H9 (cell line): ENCODE measurements at regions not wholly inside any gene's neighbourhood (a gene's known extent, or its start where the extent isn't known, plus 50 kb on each side); places are given as distances from the start of the nearest gene placed in this dataset.
"Not testable (repeated sequence)": the region's sequence is repeated elsewhere in the genome, so short reads cannot be mapped to it uniquely, and the experiment has no call there.

Source experiments
- DNase-seq: peaks from one replicate; pipeline ENCODE4 v3.0.0-alpha.2; 2017
- H2AFZ ChIP-seq: one replicate; pipeline ENCODE4 v1.6.1; 2013; ENCODE audit warnings: mild to moderate bottlenecking, low read length, control low read depth, moderate library complexity
- H2AK5ac ChIP-seq: 2 replicates; pipeline ENCODE4 v1.6.1; 2013; ENCODE audit warnings: low read length, control low read depth, mixed read lengths; ENCODE audit not compliant: insufficient read length
- H2BK120ac ChIP-seq: one replicate; pipeline ENCODE4 v1.6.1; 2013; ENCODE audit warnings: low read depth, mild to moderate bottlenecking, low read length, control low read depth, inconsistent platforms; ENCODE audit not compliant: poor library complexity, severe bottlenecking
- H2BK12ac ChIP-seq: 2 replicates; pipeline ENCODE4 v1.6.1; 2013; ENCODE audit warnings: low read length, control low read depth, mixed read lengths, low read depth; ENCODE audit not compliant: insufficient read length
- H2BK15ac ChIP-seq: 2 replicates; pipeline ENCODE4 v1.6.1; 2013; ENCODE audit warnings: low read depth, low read length, control low read depth
- H2BK20ac ChIP-seq: one replicate; pipeline ENCODE4 v1.6.1; 2013; ENCODE audit warnings: low read depth, mild to moderate bottlenecking, low read length, control low read depth, inconsistent platforms; ENCODE audit not compliant: poor library complexity, severe bottlenecking
- H2BK5ac ChIP-seq: 2 replicates; pipeline ENCODE4 v1.6.1; 2013; ENCODE audit warnings: low read length, control low read depth, mixed read lengths; ENCODE audit not compliant: insufficient read length
- H3K14ac ChIP-seq: 2 replicates; pipeline ENCODE4 v1.6.1; 2013; ENCODE audit warnings: low read length, control low read depth; ENCODE audit not compliant: insufficient read depth
- H3K18ac ChIP-seq: 2 replicates; pipeline ENCODE4 v1.6.1; 2013; ENCODE audit warnings: low read depth, mild to moderate bottlenecking, mixed read lengths, low read length, control low read depth; ENCODE audit not compliant: insufficient read length
- H3K23ac ChIP-seq: 2 replicates; pipeline ENCODE4 v1.6.1; 2013; ENCODE audit warnings: low read length, control low read depth, mixed read lengths, low read depth; ENCODE audit not compliant: insufficient read length
- H3K23me2 ChIP-seq: 2 replicates; pipeline ENCODE4 v1.6.1; 2013; ENCODE audit warnings: low read depth, mild to moderate bottlenecking, mixed read lengths, low read length, control low read depth; ENCODE audit not compliant: insufficient read length, poor library complexity, severe bottlenecking
- H3K27ac ChIP-seq: 2 replicates; pipeline ENCODE4 v1.5.1; 2013; ENCODE audit warnings: low read length, control low read depth, mixed read lengths, low read depth; ENCODE audit not compliant: insufficient read length
- H3K27me3 ChIP-seq: 2 replicates; pipeline ENCODE4 v1.6.1; 2013; ENCODE audit warnings: low read length, control low read depth, inconsistent platforms; ENCODE audit not compliant: insufficient read depth
- H3K4ac ChIP-seq: 2 replicates; pipeline ENCODE4 v1.6.1; 2013; ENCODE audit warnings: low read depth, mild to moderate bottlenecking, control low read depth, inconsistent platforms, low read length, moderate library complexity
- H3K4me1 ChIP-seq: 2 replicates; pipeline ENCODE4 v1.6.1; 2013; ENCODE audit warnings: low read length, control low read depth, inconsistent platforms; ENCODE audit not compliant: insufficient read depth
- H3K4me2 ChIP-seq: 2 replicates; pipeline ENCODE4 v1.6.1; 2013; ENCODE audit warnings: low read length, control low read depth, mixed read lengths; ENCODE audit not compliant: insufficient read length, insufficient read depth
- H3K56ac ChIP-seq: 2 replicates; pipeline ENCODE4 v1.6.1; 2013; ENCODE audit warnings: low read depth, mild to moderate bottlenecking, mixed read lengths, low read length, control low read depth; ENCODE audit not compliant: insufficient read length
- H3K79me1 ChIP-seq: 2 replicates; pipeline ENCODE4 v1.6.1; 2013; ENCODE audit warnings: low read depth, mild to moderate bottlenecking, moderate library complexity, low read length, control low read depth, inconsistent platforms; ENCODE audit not compliant: insufficient read depth, poor library complexity, severe bottlenecking
- H3K79me2 ChIP-seq: 2 replicates; pipeline ENCODE4 v1.6.1; 2013; ENCODE audit warnings: low read length, control low read depth, inconsistent platforms; ENCODE audit not compliant: insufficient read depth
- H3K9ac ChIP-seq: 2 replicates; pipeline ENCODE4 v1.6.1; 2013; ENCODE audit warnings: low read length, control low read depth, mixed read lengths; ENCODE audit not compliant: insufficient read length; ENCODE audit errors: extremely low read depth
- H3K9me3 ChIP-seq: one replicate; pipeline ENCODE4 v1.6.1; 2013; ENCODE audit warnings: low read depth, low read length, inconsistent platforms; ENCODE audit not compliant: control insufficient read depth
- H3T11ph ChIP-seq: one replicate; pipeline ENCODE4 v1.6.1; 2013; ENCODE audit warnings: mild to moderate bottlenecking, low read length, control low read depth, inconsistent platforms
- H4K20me1 ChIP-seq: one replicate; pipeline ENCODE4 v1.6.1; 2013; ENCODE audit not compliant: control insufficient read depth, insufficient read length, insufficient read depth
- H4K5ac ChIP-seq: 2 replicates; pipeline ENCODE4 v1.6.1; 2013; ENCODE audit warnings: low read depth, mild to moderate bottlenecking, mixed read lengths, low read length, control low read depth; ENCODE audit not compliant: insufficient read length
- H4K8ac ChIP-seq: replicated peaks from 2 replicates; pipeline ENCODE4 v1.6.1; 2013; ENCODE audit warnings: low read length, control low read depth, mixed read lengths, low read depth; ENCODE audit not compliant: insufficient read length
- H4K91ac ChIP-seq: 2 replicates; pipeline ENCODE4 v1.6.1; 2013; ENCODE audit warnings: low read depth, mild to moderate bottlenecking, moderate library complexity, mixed read lengths, low read length, control low read depth; ENCODE audit not compliant: insufficient read length
- H3K27ac Mint-ChIP-seq, 3 experiments: 2 replicates in 2 of 3; 3 replicates in 1 of 3; pipeline ENCODE4 v1.8.0; 2020 to 2021; ENCODE audit warnings: mixed read lengths in 3 of 3, mild to moderate bottlenecking in 1 of 3, moderate library complexity in 1 of 3
- H3K27me3 Mint-ChIP-seq: 2 replicates; pipeline ENCODE4 v1.8.0; 2021; ENCODE audit warnings: low read depth, mild to moderate bottlenecking, moderate library complexity, mixed read lengths
- H3K36me3 Mint-ChIP-seq, 3 experiments: 2 replicates in 2 of 3; 3 replicates in 1 of 3; pipeline ENCODE4 v1.8.0; 2020 to 2021; ENCODE audit warnings: low read depth in 3 of 3, mixed read lengths in 3 of 3; ENCODE audit not compliant: insufficient read depth in 1 of 3
- H3K4me1 Mint-ChIP-seq, 2 experiments: 2 replicates each; pipeline ENCODE4 v1.8.0; 2020; ENCODE audit warnings: mixed read lengths in 2 of 2
- H3K4me3 Mint-ChIP-seq, 2 experiments: 2 replicates in 1 of 2; 3 replicates in 1 of 2; pipeline ENCODE4 v1.8.0; 2020 to 2021; ENCODE audit warnings: mild to moderate bottlenecking in 2 of 2, mixed read lengths in 2 of 2, moderate library complexity in 1 of 2
- H3K9me3 Mint-ChIP-seq, 2 experiments: 2 replicates in 1 of 2; 3 replicates in 1 of 2; pipeline ENCODE4 v1.8.0; 2020; ENCODE audit warnings: mild to moderate bottlenecking in 2 of 2, mixed read lengths in 2 of 2, moderate library complexity in 1 of 2
- WGBS: extraction: QIAGEN DNeasy Blood & Tissue Kit; methylation state at CpG from one replicate; pipeline ENCODE4 v1.1.7; 2013; ENCODE audit warnings: missing lambda C conversion rate, low lambda C conversion rate, mixed read lengths; ENCODE audit not compliant: insufficient read length; ENCODE audit errors: extremely low coverage; 5-methylcytosine and 5-hydroxymethylcytosine counted together

DNA sequence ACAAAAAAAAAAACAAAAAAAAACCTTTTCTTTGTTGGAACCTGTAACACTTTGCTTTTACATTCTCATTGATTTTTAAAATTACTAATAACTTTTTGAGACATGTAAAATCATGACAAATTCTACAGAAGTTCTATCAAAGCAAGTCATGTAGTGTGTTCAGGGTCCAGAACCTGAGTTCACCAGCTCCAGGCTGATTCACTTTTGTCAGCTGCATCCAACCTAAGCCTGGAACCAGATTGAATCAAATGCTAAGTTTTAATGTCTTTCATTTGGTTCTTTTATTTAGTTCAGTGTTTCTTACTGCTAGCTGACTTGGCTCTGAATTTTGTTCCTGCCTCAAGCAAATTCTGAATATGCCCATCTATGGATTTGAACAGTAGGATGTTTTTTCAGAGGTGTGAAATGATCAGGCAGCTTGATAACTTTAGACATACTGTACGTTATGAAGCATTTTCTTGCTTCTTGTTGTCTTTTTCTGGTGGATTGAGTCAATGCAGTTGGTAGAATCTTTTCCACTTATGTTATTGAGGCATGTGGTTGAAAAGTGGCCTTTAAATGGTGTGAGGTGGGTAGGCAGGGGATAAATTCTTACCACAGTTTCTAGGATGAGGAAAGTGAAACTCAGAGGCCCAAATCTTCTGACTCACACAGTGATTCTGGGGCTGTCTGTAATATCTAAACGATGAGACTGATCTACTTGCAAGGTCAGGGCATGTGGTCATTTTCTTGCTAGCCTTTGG is 78.7 kb downstream of the SRGAP2 start:
- H3K23me2 ChIP-seq, H4K20me1 ChIP-seq, H3K27ac ChIP-seq, DNase-seq, H2BK15ac ChIP-seq, H3K4me1 Mint-ChIP-seq, H3K4me2 ChIP-seq, H3K27ac Mint-ChIP-seq, H4K5ac ChIP-seq, H2BK5ac ChIP-seq, H3K9me3 Mint-ChIP-seq, H3K4me1 ChIP-seq, H4K91ac ChIP-seq, H3K4ac ChIP-seq, H2AFZ ChIP-seq, H2BK12ac ChIP-seq, H3K79me1 ChIP-seq, H3K79me2 ChIP-seq, H3K56ac ChIP-seq, H3K18ac ChIP-seq, H2BK120ac ChIP-seq, H4K8ac ChIP-seq, H3K23ac ChIP-seq, H3K36me3 Mint-ChIP-seq, H3K4me3 Mint-ChIP-seq, H3K14ac ChIP-seq, H3K9me3 ChIP-seq, H3T11ph ChIP-seq, H3K27me3 Mint-ChIP-seq, H3K27me3 ChIP-seq, H3K9ac ChIP-seq, H2BK20ac ChIP-seq, H2AK5ac ChIP-seq: not testable (repeated sequence)
- no CpG with 5 or more reads among the region's 2 CpGs for WGBS

DNA sequence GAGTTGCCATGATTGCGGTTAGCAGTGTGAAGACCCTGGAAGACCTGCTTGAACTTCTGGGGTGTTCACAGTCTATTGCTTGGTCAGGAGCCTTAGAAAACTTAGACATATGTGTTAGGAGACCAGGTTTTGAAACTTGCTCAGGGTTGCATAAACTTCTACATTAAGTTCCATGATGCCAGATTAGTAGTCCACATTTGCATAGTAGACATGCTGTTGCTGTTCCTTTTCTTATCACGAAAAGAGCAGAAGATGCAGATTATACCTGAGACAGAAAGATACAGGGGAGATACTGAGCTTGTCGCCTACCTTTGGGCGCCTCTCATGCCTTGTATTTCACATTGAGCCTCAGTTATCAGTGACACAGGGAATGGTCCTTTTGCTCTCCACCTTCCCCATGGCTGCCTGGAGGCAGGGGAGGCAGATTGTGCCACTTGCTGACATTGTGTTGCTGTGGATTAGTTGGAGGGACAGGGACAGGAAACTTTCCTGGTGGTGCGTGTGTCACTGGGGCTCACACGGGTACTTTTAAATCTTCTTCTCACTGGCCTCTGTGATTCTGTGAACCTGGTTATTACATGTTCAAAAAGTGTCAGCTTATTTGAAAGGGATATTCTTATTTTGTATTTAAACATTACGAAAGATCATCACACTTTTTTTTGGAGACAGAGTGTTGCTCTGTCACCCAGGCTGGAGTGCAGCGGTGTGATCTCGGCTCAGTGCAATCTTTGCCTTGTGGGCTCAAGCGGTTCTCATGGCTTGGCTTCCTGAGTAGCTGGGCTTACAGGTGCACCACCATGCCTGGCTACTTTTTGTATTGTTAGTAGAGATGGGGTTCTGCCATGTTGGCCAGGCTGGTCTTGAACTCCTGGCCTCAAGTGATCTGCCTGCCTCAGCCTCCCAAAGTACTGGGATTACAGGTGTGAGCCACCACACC is 82.0 kb downstream of the SRGAP2 start:
- not testable (repeated sequence) for H3K27ac ChIP-seq, H3K9me3 ChIP-seq, H3K14ac ChIP-seq, H4K20me1 ChIP-seq, H3K9me3 Mint-ChIP-seq, H3K56ac ChIP-seq, H3K27me3 ChIP-seq, H4K91ac ChIP-seq, H3K27ac Mint-ChIP-seq, H3K36me3 Mint-ChIP-seq, H3K4me1 ChIP-seq, H3K23me2 ChIP-seq, H3T11ph ChIP-seq, H2AFZ ChIP-seq, H3K4me1 Mint-ChIP-seq, H4K5ac ChIP-seq, H3K27me3 Mint-ChIP-seq, H2BK120ac ChIP-seq, H3K4me2 ChIP-seq, H4K8ac ChIP-seq, H3K79me2 ChIP-seq, H2BK5ac ChIP-seq, H2BK20ac ChIP-seq, H3K23ac ChIP-seq, H2BK12ac ChIP-seq, H3K4ac ChIP-seq, H3K9ac ChIP-seq, H3K79me1 ChIP-seq, H3K18ac ChIP-seq, H3K4me3 Mint-ChIP-seq, DNase-seq, H2BK15ac ChIP-seq, H2AK5ac ChIP-seq
- no CpG with 5 or more reads among the region's 10 CpGs for WGBS
